GM21619 (cell line): ENCODE measurements at regions not wholly inside any gene's neighbourhood (a gene's known extent, or its start where the extent isn't known, plus 50 kb on each side); places are given as distances from the start of the nearest gene placed in this dataset.

Experiments
- ATAC-seq: cut with Tn5 transposase; IDR thresholded peaks from one replicate; pipeline ENCODE4 v1.9.1; 2021; ENCODE audit not compliant: unreplicated experiment

DNA sequence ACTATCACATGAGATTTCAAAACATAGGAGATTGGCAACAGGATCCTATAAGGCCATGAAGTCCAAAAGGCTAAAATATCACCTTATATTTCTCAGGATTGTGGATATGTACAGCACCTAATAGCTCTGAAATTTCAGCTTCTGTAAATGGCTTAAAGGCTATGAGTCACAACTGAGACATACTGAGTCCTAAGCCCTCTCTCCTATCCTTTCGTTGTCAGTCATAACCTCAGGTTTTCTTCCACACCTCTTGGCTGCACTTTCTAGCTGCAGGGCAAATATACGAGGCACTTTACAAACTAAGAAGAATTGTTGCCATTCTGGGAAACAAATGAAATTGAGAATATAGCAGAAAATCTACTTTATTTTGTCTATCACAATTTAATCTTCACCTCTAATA lies 969.9 kb upstream of the EPHA7 start:
- ATAC-seq, result no peak

DNA sequence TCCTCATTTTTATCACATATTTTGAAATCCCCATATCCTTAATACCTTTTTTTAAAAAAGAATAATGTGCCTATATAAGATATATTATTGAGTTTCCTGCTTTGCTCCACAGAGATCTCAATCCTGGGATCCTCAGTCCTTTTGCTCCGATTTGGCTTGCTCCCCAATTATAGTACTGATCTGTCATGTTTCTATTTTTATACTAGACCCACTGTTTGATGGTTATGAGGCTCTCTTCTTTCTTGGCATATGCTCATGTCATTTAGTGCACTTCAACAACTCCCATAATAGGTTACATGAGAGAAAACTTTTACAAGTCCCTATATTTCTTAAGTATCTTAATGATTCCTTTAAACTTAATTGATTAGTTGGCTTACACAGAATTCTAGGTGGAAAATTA lies 958.5 kb upstream of the EPHA7 start:
- ATAC-seq, result no peak

DNA sequence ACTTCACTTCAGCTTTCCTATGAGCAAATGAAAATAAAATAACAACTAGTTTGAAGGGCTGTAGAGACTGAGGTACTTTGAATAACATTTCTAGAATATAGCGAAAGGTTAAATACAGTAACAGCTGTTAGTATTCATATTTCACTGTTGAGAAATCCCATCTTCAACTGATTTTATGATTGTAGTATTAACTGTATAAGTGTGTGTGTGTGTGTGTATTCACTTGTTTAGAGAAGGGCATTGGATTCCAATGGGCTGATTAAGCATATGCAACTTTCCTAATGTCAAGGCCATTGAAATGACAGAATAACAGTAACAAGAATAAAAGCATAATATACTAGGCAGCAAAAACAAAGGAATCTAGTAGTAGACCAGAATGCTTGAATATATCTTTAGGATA lies 957.5 kb upstream of the EPHA7 start:
- ATAC-seq, result no peak

DNA sequence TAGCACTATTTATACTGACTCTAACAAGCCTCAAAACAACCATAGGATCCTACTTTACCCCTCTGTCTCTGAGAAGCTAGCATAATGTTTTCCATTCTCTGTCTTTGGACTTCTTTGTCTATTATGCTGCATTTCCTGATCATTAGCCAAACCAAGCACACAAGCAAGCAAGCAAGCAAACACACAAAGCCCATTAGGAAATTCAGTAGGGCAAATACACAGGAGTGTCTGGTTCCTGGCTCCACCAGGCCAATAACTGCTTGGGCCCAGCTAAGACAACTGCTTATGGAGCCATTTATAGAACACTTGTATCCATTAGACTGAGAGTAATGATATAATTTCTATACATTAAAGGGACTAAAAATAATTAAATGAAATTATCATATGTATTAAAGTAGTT lies 952.9 kb upstream of the EPHA7 start:
- no peak for ATAC-seq

DNA sequence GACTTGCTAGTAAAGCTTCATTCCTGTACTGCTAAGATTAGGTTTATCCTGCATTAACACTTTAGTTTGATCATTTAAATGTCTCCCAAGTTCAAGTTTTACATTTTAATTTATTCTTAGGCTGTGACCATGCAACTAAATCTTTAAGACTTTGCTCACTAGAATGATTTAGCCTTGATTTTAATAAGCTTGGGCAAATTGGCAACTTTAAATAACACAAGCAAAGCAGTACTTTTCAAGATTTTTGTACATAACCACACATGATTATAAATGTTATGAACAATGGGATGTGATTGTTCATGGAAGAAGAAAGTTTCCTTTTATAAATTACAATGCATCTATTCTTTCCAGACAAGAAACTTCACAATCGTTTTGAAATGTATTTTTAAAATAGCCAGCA lies 948.0 kb upstream of the EPHA7 start:
- no peak for ATAC-seq

DNA sequence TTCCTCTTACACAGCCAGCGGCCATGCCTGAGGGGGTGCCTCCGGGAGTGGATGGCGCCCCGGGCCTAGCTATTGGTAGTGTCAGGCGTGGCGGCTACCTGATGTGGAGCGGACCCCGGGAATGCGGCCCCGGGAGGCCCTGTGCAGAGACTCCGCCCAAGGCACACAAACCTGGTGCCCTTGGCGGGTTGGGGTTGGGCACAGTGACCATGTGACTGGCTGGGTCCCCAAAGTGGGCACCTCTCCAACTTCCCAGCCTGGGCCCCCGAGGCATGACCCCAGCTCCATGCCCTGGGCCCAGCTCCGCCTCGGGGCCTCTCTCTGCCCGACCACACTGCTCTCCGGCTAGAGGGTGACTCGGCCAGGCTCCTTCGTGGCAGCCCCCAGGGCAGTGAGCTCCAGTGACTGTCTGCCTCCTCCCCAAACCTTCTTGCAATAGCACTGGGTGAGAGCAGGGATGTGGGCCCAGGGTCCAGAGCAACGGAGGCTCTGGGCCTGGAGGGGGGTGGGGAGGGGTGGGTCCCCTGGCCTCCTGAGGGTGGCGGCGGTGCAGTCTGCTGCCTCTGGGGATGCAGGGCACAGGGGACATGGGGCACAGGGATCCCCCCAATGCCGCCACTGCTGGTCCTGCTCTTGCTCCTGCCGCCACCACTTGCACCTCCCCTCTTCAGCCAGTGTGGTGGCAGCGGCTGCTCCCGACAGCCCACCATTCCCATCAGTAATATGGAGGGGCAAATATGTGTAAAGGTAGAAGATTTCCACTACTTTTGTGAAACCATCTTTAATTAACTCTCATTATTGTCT lies 942.9 kb upstream of the EPHA7 start:
- ATAC-seq, result no peak

DNA sequence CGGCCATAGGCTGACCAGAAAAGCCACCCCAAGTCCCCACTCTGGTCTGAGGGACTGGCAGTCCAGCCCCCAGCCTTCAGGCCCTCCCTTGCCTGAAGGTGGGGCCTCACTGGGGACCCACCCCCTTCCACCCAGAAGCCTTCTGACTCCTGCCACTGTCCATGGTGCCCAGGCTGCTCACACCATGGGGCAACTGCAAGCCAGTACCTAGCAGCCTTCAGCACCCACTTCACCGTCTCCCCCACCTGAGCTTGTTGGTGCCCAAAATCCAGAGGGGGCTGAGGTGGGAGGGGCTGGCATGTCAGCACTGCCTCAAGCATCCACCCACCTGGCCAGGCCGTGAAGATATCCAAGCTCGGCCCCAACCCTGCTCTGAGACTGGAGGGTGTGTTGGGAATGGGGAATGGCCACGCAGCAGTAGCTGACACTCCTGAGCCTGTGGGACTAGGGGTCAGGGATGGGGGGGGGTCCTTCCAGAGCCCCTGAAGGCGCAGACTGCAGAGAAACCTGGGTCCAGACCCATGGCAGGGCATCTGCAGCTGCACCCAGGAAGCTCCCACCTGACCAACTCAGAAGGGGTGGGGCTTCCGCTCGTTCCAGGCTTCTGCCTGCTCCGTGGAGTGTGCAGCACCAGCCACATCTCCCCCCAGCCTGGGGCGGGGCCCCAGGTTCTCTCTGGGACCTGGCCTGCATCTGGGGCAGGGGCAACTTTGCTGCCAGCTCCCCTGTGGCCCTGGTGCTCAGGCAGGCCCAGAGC lies 942.1 kb upstream of the EPHA7 start:
- ATAC-seq, result no peak

DNA sequence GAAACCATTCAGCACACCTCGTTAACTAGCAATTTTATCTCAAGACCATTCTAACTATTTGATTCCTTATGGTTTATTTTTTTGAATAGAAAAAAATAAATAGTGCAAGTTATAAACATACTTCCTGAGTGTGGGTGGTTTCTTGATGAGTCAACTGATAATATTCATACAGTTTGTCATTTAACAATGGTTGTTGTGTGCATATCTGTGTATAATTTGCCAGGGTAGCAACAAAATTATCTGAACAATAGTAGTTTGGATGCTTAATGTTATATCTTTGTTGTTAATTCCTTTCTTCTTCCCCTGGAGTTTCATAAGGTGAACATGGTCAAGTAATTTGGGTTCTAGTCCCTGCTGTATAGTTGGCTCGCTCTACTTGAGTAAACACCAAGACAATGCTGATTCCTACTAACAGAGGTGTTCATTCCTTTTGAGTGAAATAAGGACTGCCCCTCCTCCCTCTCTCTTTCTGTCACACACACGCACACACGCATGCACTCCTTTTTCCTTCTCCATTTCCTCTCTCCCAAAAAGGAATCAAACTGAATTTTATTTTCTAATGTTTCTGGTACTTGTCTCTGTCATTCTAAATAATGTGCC lies 938.1 kb upstream of the EPHA7 start:
- ATAC-seq, result no peak

DNA sequence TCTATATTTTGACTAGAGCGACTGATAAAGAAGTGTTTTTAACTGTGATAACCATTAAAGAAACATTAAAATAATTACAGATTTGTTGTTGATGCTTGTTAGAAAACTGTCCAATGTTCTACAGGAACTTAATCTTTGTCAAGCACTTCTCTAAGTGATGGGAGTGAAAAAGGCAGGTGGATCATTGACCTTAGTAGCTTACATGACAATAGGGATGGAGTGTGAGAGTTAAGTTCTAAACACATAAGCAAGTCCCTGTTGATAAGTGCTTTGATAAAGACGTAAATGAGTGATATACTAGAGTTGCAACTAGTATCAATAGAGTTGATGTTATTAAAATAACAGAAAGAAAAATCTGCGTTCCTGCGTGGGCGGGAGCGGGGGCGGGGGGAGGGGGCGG lies 931.5 kb upstream of the EPHA7 start:
- ATAC-seq, result no peak

DNA sequence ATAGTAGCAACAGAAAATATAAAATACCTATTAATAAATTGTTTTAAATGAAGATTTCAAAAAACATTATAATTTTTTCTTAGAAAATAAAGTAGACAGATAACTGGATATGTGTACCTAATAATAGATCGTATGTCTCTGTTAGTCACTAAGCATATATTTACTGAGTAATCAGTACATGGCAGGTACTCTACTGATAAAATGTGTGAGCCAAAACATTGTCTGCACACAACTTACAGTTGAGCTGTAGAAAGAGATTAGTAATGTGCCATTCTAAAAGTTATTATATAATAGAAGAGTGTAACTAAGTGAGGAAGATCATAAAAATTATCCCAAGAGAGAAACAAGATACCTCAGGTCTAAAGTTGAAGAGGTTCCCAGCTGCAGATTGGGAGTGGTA lies 929.9 kb upstream of the EPHA7 start:
- ATAC-seq, result no peak

DNA sequence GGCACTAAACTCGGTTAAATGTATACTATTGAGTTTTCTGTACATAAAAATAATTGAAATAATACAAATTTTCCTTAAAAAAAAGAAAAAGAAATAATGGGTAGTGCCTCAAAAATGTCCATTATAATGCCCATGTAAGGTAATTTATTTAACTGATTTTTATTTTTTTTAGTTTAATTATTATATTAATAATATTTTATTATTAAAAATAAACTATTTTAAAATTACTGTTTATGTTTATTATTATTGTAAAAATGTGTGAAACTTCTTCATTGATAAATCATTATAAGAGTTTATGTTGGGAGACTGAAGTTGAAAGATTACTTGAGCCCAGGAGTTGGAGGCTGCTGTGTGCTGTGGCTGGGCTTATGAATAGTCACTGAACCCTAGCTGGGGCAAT lies 925.5 kb upstream of the EPHA7 start:
- ATAC-seq, result no peak

DNA sequence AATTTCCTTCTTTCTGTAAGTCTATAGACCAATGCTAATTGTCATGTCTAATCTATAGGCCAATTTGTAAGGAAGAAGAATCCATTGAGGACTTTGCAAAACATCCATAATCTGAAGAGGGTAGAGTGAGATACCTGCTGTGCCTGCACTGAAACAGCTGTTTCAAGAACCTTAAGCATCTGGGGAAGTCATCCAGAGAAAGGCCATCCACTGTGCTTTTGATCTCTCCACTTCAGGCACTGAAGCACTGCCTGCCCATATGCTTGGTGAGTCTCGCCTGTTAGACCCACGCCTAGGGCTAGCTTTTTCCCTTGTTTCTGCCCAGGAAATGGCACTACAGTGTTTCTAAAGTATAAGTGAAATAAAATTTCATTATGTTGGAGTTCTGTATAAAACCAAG lies 921.8 kb upstream of the EPHA7 start:
- no peak for ATAC-seq

DNA sequence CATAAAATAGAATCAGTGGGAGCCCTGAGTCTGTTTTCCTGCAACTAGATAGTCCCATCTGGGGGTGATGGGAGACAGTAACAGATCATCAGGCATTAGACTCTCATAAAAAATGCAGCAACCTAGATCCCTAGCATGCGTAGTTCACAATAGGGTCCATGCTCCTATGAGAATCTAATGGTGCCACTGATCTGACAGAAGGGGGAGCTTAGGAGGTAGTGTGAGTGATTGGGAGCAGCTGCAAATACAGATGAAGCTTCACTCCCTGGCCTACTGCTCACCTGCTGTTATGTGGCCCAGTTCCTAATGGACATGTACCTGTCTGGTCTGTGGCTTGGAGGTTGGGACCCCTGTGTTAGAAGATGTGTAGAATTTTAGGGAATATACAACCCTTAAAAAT lies 904.5 kb upstream of the EPHA7 start:
- no peak for ATAC-seq

DNA sequence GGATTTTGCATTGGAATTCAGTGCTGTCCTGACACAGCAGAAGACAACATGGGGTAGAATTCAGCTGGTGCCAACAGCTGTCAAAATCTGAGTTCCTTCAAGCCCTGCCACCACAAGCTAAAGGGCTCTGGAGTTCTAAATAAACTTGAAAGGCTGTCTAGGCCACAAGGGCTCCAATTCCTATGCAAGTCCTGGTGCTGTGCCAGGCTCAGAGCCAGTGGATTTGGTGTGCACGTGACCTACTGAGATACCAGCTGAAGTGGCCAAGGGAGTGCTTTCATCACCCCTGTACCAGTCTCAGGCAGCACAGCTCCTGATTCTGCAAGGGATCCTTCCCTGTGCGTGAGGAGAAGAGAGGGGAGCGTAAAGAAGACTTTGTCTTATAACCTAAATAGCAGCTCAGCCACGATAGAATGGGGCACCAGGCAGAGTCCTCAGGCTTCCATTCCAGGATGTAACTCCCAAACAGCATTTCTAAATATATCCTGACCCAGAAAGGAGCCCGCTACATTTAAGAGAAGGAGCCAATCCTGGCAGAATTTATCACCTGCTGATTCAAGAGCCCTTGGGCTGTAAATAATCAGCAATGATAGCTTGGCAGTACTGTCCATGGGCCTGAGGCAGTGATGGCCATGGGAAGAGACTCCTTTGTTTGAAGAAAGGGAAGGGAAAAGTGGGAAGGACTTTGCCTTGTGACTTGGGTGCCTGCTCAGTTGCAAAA lies 881.2 kb upstream of the EPHA7 start:
- ATAC-seq, result no peak

DNA sequence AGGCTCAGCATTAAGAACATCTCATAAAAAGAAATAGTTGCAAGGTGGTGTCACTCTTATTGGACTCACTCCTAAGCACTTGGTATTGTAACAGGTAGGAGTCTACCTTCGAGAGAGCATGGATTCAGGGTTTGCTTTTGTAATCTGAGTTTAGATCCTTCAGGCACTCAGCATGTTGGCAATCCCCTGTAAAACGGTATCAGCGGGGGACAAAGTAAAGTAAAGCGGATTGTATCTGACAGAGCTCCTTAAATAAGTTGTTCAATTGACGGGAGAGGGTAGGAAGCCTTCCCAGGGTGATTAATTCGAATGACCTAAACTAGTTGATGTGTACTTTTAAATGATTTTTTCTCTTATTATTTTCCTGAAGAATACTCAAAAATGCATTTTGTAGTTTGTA lies 869.8 kb upstream of the EPHA7 start:
- ATAC-seq, result no peak

DNA sequence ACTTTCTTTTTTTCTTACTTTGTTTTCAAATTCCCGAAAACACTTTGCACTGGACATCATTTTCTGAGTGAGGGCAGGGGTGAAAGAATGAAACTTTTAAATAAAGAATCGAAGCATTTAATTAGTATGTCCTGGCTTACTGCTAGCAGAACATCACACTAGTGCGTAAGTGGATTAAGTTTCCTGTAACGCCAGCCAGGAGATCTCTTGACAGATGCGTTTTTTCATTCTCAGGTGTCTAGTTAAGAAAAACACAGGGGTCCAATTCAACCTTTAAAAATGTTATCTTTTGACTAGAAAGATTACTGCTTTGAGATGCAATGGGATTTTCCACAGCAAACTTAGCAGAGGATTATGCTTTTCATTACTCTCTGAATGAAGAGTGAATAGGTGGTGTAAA lies 858.8 kb upstream of the EPHA7 start:
- ATAC-seq, result no peak

DNA sequence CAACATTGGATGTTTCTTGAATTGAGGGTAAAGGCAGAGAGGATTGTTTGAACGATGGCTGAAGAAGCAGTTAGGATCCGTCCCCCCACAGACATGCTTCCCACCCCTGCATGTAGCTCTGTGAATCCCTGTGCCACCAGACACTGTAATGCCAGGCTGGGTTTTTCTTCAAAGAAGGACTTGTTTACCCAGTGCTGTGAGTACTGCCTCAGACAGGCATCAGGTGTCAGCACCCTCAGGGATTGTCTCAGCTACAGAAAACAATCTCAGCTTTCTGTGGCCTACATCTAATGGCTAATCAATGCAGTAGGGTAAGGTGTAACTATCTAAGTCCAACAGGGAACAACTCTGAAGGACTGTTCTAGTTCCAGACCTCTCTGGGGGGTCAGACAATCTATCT lies 853.0 kb upstream of the EPHA7 start:
- ATAC-seq, result no peak

DNA sequence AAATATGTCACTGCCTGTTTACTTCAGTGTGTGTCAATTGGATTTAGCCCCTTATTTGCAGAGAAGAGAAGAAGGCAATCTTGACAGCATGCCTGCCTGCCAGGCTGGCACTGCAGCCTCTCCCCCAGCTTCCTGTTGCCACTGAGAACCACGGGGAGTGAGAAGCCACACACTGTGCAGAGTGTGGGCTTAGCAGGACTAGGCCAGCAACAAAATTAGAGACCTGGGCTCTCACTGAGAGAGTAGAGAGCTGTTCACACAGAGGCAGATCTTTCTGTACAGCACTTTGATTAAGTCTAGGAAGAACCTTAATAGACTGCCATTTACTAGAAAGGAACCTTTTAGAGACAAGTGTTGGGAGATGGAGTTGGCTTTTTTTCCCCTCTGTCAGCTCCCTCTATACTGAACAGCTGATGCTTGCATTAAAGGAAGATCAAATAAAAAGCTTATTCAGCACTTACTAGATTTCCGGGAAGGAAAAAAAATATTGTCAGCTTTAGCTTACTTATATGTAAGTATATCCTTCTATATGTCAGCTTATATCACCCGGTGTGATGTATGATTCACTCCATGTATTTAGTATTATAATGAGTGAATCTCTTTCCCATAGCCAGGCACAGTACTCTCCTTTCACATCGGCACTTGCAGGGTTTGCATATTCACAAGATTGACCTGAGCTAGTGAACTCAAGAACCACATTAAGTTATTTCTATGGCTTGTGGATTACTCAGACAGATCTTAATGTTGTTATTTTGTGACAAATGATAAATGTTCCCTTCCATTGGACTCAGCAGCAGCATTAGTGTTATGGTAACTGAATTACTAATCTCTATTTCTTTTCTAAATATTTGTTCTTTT lies 851.0 kb upstream of the EPHA7 start:
- no peak for ATAC-seq

DNA sequence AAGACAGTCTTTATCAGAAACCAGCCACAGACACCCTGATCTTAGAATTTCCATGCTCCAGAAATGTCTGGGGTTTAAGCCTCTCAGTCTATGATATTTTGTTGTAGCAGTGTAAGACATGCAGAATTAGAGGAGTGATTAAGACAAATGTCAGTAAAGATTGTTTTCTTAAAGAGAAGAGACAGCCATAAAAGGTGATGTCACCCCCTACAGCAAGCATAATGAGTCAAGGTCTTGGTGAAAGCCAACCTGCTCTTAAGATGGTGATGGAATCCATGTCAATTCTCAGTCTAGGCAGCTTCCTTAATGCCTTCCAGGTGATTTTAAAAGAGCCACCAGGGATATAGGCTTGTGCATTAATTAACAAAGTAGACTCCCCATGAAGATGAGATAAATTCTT lies 849.9 kb upstream of the EPHA7 start:
- no peak for ATAC-seq

DNA sequence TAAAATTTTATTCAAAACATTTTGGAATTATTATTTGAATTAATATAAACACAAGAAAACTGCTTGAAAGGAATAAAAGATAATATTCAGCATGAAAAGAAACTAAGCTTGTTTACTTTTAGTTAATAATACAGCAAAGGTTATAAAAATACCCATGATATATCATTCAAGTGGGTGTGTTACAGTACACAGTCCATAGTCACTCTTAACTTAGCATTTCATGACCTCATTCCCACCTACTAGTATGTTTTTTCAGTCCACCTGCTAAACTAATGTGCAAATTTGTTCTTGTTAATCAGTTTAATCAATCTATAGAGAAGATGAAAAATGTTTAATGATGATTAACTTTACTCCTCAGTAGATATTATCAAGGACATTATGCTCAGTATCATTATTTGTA lies 841.4 kb upstream of the EPHA7 start:
- no peak for ATAC-seq

DNA sequence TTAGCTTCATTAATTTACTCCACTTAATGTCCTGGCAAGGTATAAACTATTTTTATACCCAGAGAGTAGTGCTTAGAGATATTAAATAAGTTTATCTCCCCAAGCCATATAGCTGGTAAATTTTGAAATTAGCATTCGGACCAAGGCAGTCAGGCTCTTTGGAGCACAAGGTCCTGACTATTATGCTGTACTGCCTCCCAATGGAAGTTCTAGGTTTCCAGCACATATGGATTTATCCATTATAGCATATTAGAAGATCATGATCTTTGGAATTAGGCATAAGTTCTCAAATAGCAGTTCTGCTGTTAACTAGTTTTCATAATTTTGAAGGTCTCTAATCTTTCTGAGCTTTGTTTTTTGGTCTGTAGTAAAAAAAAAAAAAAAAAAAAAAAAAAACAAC lies 835.3 kb upstream of the EPHA7 start:
- no peak for ATAC-seq
